SK-N-SH (cell line): ENCODE measurements at regions not wholly inside any gene's neighbourhood (a gene's known extent, or its start where the extent isn't known, plus 50 kb on each side); places are given as distances from the start of the nearest gene placed in this dataset.

Experiments used
- CTCF ChIA-PET: fragments of 300-600, 350-600 bp; formaldehyde crosslinking; extraction: SDS; loops from one replicate; lab custom pipeline; 2021; lab: Yijun Ruan, JAX
- POLR2A ChIA-PET: fragments of 350-600 bp; sonication (Branson Sonifier 250); formaldehyde crosslinking; extraction: SDS; loops from one replicate; lab custom pipeline; 2020; ENCODE audit warnings: antibody characterized with exemption, inconsistent platforms; lab: Yijun Ruan, JAX
- DNase-seq: peaks from one replicate; pipeline ENCODE4 v3.0.0; 2012
- H2AFZ ChIP-seq: fragments of 200-600 bp; sonication (generic); 2 replicates; pipeline ENCODE4 v1.8.1; 2016; ENCODE audit warnings: antibody characterized with exemption, mild to moderate bottlenecking, low read depth
- H3F3A ChIP-seq: fragments of 200-600 bp; sonication (generic); replicated peaks from 2 replicates; pipeline ENCODE3; 2016; ENCODE audit warnings: antibody characterized with exemption, mild to moderate bottlenecking; ENCODE audit not compliant: insufficient read depth
- H3K27ac ChIP-seq, 2 experiments: fragments of 200-500 bp in 1 of 2; fragments of 200-600 bp in 1 of 2; sonication (Bioruptor generic) in 1 of 2; sonication (generic), shearing (Covaris generic) in 1 of 2; 2 replicates each; pipeline versions ENCODE4 v1.5.1 to v1.6.1; 2014 to 2016; ENCODE audit warnings: low read depth in 2 of 2, inconsistent platforms in 1 of 2, low read length in 1 of 2, mild to moderate bottlenecking in 1 of 2, mixed read lengths in 1 of 2
- H3K27me3 ChIP-seq: fragments of 200-600 bp; sonication (generic), shearing (Covaris generic); 2 replicates; pipeline ENCODE4 v1.6.1; 2016; ENCODE audit warnings: mixed run types; ENCODE audit not compliant: insufficient read depth
- H3K36me3 ChIP-seq, 2 experiments: fragments of 200-500 bp in 1 of 2; fragments of 200-600 bp in 1 of 2; sonication (Bioruptor generic) in 1 of 2; sonication (generic) in 1 of 2; replicated peaks in 1 of 2; 2 replicates each; pipeline versions ENCODE3 to v1.5.1; 2014 to 2016; ENCODE audit warnings: low read length in 1 of 2, mild to moderate bottlenecking in 1 of 2; ENCODE audit not compliant: insufficient read depth in 2 of 2, control insufficient read depth in 1 of 2
- H3K4me1 ChIP-seq, 2 experiments: fragments of 200-500 bp in 1 of 2; fragments of 200-600 bp in 1 of 2; sonication (Bioruptor generic) in 1 of 2; sonication (generic), shearing (Covaris generic) in 1 of 2; 2 replicates each; pipeline versions ENCODE4 v1.5.1 to v1.6.1; 2014 to 2016; ENCODE audit warnings: low read depth in 1 of 2, low read length in 1 of 2, mixed run types in 1 of 2; ENCODE audit not compliant: insufficient read depth in 2 of 2, control insufficient read depth in 1 of 2
- H3K4me2 ChIP-seq: fragments of 200-600 bp; sonication (generic), shearing (Covaris generic); 2 replicates; pipeline ENCODE4 v1.6.1; 2017; ENCODE audit warnings: mixed run types
- H3K4me3 ChIP-seq, 2 experiments: fragments of 200-500 bp in 1 of 2; fragments of 200-600 bp in 1 of 2; sonication (Bioruptor generic) in 1 of 2; sonication (generic), shearing (Covaris generic) in 1 of 2; 2 replicates each; pipeline versions ENCODE4 v1.5.1 to v1.8.1; 2014 to 2016; ENCODE audit warnings: low read depth in 2 of 2, inconsistent platforms in 1 of 2, low read length in 1 of 2, mild to moderate bottlenecking in 1 of 2, mixed read lengths in 1 of 2, moderate library complexity in 1 of 2
- H3K79me2 ChIP-seq: fragments of 200-600 bp; sonication (generic); 2 replicates; pipeline ENCODE4 v1.8.1; 2017; ENCODE audit warnings: mild to moderate bottlenecking; ENCODE audit not compliant: insufficient read depth
- H3K9ac ChIP-seq: fragments of 200-600 bp; sonication (generic); 2 replicates; pipeline ENCODE4 v1.6.1; 2017; ENCODE audit warnings: mixed run types
- H3K9me2 ChIP-seq: fragments of 200-600 bp; sonication (generic); 2 replicates; pipeline ENCODE4 v1.6.1; 2017; ENCODE audit warnings: mixed run types
- H3K9me3 ChIP-seq: fragments of 200-600 bp; sonication (generic); 2 replicates; pipeline ENCODE4 v1.6.1; 2017; ENCODE audit warnings: mixed run types, mild to moderate bottlenecking, moderate library complexity
- H4K20me1 ChIP-seq: fragments of 200-600 bp; sonication (generic); 2 replicates; pipeline ENCODE4 v1.6.1; 2017; ENCODE audit warnings: mild to moderate bottlenecking, mixed run types; ENCODE audit not compliant: insufficient read depth
- CHD2 ChIP-seq: fragments of 150-350 bp; IDR thresholded peaks from 2 replicates; pipeline ENCODE4 v1.6.1; 2018; ENCODE audit warnings: low read length; ENCODE audit not compliant: partially characterized antibody
- FOXJ3 ChIP-seq: sonication (generic); formaldehyde crosslinking; IDR thresholded peaks from 2 replicates; pipeline ENCODE4 v1.5.1; 2020; ENCODE audit warnings: mild to moderate bottlenecking, missing genetic modification reagents
- GATA2 ChIP-seq: sonication (generic); formaldehyde crosslinking; IDR thresholded peaks from 2 replicates; pipeline ENCODE4 v1.5.0; 2020; ENCODE audit warnings: mild to moderate bottlenecking, missing genetic modification reagents
- MEF2A ChIP-seq: IDR thresholded peaks from 2 replicates; pipeline ENCODE4 v1.4.0; 2012; ENCODE audit warnings: low read depth, borderline replicate concordance
- MXI1 ChIP-seq: IDR thresholded peaks from 2 replicates; pipeline ENCODE4 v1.6.1; 2012; ENCODE audit warnings: mild to moderate bottlenecking, low read depth, low read length, improper control_type of control experiment
- POLR2AphosphoS5 ChIP-seq: IDR thresholded peaks from 2 replicates; pipeline ENCODE4 v1.6.1; 2012; ENCODE audit warnings: low read depth, low read length
- RAD21 ChIP-seq: IDR thresholded peaks from 2 replicates; pipeline ENCODE4 v1.6.1; 2012; ENCODE audit warnings: mild to moderate bottlenecking, low read length
- RCOR1 ChIP-seq: fragments of 150-350 bp; IDR thresholded peaks from 2 replicates; pipeline ENCODE4 v1.6.1; 2017; ENCODE audit warnings: antibody characterized with exemption, low read length
- RFX5 ChIP-seq: IDR thresholded peaks from 2 replicates; pipeline ENCODE4 v1.6.1; 2012; ENCODE audit warnings: mild to moderate bottlenecking, improper control_type of control experiment, low read length
- YY1 ChIP-seq: IDR thresholded peaks from 2 replicates; pipeline ENCODE4 v1.4.0; 2012; ENCODE audit warnings: low read depth, mild to moderate bottlenecking
- WGBS: methylation state at CpG from one replicate; pipeline ENCODE4 v1.1.6; 2017; ENCODE audit warnings: low lambda C conversion rate; 5-methylcytosine and 5-hydroxymethylcytosine counted together
- TF ChIP-seq, protein P1 (sequence below): fragments of 150-350 bp; IDR thresholded peaks from 2 replicates; pipeline ENCODE4 v1.6.1; 2017; ENCODE audit warnings: antibody characterized with exemption, low read length, low read depth, borderline replicate concordance
- TF ChIP-seq, protein P2 (sequence below): IDR thresholded peaks from 2 replicates; pipeline ENCODE4; 2012
- TF ChIP-seq, protein P3 (sequence below): IDR thresholded peaks from 2 replicates; pipeline ENCODE4 v1.4.0; 2012; ENCODE audit warnings: low read depth, borderline replicate concordance
- TF ChIP-seq, protein P4 (sequence below): fragments of 200-600 bp; sonication (generic); IDR thresholded peaks from 2 replicates; pipeline ENCODE4 v1.6.1; 2017; ENCODE audit warnings: antibody characterized with exemption, mild to moderate bottlenecking, moderate library complexity

DNA sequence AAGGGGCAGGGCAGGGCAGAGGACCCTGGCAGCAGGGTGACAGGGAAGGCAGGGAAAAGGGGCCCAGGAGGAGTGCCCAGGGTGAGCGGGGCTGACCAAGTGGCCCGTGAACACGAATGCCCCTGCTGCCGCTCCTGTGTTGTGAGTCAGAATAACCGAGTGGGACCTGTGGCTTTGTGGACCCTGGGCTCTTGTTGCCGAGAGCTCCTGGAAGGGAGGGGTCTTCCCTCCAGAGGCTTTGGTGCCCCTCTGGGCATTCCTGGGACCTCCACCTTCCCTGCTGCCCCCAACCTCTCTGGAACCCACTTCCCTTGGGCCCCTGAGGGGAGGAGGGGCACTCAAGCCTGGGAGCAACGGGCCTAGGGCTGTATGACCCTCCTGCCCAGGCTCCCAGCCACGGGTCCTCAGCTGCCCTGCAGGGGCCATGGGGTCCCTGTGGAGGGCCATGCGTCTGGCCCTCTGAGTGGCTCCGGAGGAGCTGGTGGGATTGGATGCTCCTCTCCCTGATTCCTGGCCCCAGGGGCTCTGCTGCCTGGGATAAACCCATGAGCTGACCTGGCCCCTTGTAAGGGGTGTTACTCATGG is 319.4 kb downstream of the TMEM121 start:
- Histone ChIP-seq H2AFZ (no peak overlapping the region), H3K27ac (no peak overlapping the region), H3K9me3 (no peaks in the 10 kb centered on the region), H3K4me2 (no peak overlapping the region), H3K9ac (no peak overlapping the region), H3K4me1 (no peaks in the 10 kb centered on the region; a peak in 1 of 4 replicates), H3K79me2 (no peaks in the 10 kb centered on the region), H3F3A (no peaks in the 10 kb centered on the region), H3K36me3 (no peaks in the 10 kb centered on the region), H3K4me3 (no peak overlapping the region), H3K27me3 (no peaks in the 10 kb centered on the region), H4K20me1 (no peaks in the 10 kb centered on the region), H3K9me2 (no peaks in the 10 kb centered on the region)
- 62% methylated on average over 3 of the region's 10 CpGs for WGBS
- DNase-seq = no peak
- no peak for TF ChIP-seq GATA2 (CRISPR knock-in tag)
- TF ChIP-seq, protein P1, sequence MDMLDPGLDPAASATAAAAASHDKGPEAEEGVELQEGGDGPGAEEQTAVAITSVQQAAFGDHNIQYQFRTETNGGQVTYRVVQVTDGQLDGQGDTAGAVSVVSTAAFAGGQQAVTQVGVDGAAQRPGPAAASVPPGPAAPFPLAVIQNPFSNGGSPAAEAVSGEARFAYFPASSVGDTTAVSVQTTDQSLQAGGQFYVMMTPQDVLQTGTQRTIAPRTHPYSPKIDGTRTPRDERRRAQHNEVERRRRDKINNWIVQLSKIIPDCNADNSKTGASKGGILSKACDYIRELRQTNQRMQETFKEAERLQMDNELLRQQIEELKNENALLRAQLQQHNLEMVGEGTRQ = no peak
- TF ChIP-seq FOXJ3 (CRISPR knock-in tag) = no peak
- no peak for TF ChIP-seq YY1
- no peak for TF ChIP-seq CHD2
- no peak for TF ChIP-seq RCOR1
- TF ChIP-seq, protein P2, sequence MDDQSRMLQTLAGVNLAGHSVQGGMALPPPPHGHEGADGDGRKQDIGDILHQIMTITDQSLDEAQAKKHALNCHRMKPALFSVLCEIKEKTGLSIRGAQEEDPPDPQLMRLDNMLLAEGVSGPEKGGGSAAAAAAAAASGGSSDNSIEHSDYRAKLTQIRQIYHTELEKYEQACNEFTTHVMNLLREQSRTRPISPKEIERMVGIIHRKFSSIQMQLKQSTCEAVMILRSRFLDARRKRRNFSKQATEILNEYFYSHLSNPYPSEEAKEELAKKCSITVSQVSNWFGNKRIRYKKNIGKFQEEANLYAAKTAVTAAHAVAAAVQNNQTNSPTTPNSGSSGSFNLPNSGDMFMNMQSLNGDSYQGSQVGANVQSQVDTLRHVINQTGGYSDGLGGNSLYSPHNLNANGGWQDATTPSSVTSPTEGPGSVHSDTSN = no peak
- no peak for TF ChIP-seq RAD21
- TF ChIP-seq, protein P3, sequence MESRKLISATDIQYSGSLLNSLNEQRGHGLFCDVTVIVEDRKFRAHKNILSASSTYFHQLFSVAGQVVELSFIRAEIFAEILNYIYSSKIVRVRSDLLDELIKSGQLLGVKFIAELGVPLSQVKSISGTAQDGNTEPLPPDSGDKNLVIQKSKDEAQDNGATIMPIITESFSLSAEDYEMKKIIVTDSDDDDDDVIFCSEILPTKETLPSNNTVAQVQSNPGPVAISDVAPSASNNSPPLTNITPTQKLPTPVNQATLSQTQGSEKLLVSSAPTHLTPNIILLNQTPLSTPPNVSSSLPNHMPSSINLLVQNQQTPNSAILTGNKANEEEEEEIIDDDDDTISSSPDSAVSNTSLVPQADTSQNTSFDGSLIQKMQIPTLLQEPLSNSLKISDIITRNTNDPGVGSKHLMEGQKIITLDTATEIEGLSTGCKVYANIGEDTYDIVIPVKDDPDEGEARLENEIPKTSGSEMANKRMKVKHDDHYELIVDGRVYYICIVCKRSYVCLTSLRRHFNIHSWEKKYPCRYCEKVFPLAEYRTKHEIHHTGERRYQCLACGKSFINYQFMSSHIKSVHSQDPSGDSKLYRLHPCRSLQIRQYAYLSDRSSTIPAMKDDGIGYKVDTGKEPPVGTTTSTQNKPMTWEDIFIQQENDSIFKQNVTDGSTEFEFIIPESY = no peak
- TF ChIP-seq, protein P4, sequence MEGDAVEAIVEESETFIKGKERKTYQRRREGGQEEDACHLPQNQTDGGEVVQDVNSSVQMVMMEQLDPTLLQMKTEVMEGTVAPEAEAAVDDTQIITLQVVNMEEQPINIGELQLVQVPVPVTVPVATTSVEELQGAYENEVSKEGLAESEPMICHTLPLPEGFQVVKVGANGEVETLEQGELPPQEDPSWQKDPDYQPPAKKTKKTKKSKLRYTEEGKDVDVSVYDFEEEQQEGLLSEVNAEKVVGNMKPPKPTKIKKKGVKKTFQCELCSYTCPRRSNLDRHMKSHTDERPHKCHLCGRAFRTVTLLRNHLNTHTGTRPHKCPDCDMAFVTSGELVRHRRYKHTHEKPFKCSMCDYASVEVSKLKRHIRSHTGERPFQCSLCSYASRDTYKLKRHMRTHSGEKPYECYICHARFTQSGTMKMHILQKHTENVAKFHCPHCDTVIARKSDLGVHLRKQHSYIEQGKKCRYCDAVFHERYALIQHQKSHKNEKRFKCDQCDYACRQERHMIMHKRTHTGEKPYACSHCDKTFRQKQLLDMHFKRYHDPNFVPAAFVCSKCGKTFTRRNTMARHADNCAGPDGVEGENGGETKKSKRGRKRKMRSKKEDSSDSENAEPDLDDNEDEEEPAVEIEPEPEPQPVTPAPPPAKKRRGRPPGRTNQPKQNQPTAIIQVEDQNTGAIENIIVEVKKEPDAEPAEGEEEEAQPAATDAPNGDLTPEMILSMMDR = no peak
- no peak for TF ChIP-seq RFX5
- no peak for TF ChIP-seq MXI1
- no peak for TF ChIP-seq POLR2AphosphoS5
- no peak for TF ChIP-seq MEF2A
- POLR2A ChIA-PET = interaction anchor here (0.6 kb wide), 1 partner anchor 8 kb away, joined by 3 read pairs; no protein-coding TSS in a partner anchor
- CTCF ChIA-PET = no interaction called here
